SK-N-SH (cell line): ENCODE measurements at regions not wholly inside any gene's neighbourhood (a gene's known extent, or its start where the extent isn't known, plus 50 kb on each side); places are given as distances from the start of the nearest gene placed in this dataset.

ENCODE experiments used
- CTCF ChIA-PET: fragments of 300-600, 350-600 bp; formaldehyde crosslinking; extraction: SDS; loops from one replicate; lab custom pipeline; 2021; lab: Yijun Ruan, JAX
- POLR2A ChIA-PET: fragments of 350-600 bp; sonication (Branson Sonifier 250); formaldehyde crosslinking; extraction: SDS; loops from one replicate; lab custom pipeline; 2020; ENCODE audit warnings: antibody characterized with exemption, inconsistent platforms; lab: Yijun Ruan, JAX
- DNase-seq: peaks from one replicate; pipeline ENCODE4 v3.0.0; 2012
- H2AFZ ChIP-seq: fragments of 200-600 bp; sonication (generic); 2 replicates; pipeline ENCODE4 v1.8.1; 2016; ENCODE audit warnings: antibody characterized with exemption, mild to moderate bottlenecking, low read depth
- H3F3A ChIP-seq: fragments of 200-600 bp; sonication (generic); replicated peaks from 2 replicates; pipeline ENCODE3; 2016; ENCODE audit warnings: antibody characterized with exemption, mild to moderate bottlenecking; ENCODE audit not compliant: insufficient read depth
- H3K27ac ChIP-seq, 2 experiments: fragments of 200-500 bp in 1 of 2; fragments of 200-600 bp in 1 of 2; sonication (Bioruptor generic) in 1 of 2; sonication (generic), shearing (Covaris generic) in 1 of 2; 2 replicates each; pipeline versions ENCODE4 v1.5.1 to v1.6.1; 2014 to 2016; ENCODE audit warnings: low read depth in 2 of 2, inconsistent platforms in 1 of 2, low read length in 1 of 2, mild to moderate bottlenecking in 1 of 2, mixed read lengths in 1 of 2
- H3K27me3 ChIP-seq: fragments of 200-600 bp; sonication (generic), shearing (Covaris generic); 2 replicates; pipeline ENCODE4 v1.6.1; 2016; ENCODE audit warnings: mixed run types; ENCODE audit not compliant: insufficient read depth
- H3K36me3 ChIP-seq, 2 experiments: fragments of 200-500 bp in 1 of 2; fragments of 200-600 bp in 1 of 2; sonication (Bioruptor generic) in 1 of 2; sonication (generic) in 1 of 2; replicated peaks in 1 of 2; 2 replicates each; pipeline versions ENCODE3 to v1.5.1; 2014 to 2016; ENCODE audit warnings: low read length in 1 of 2, mild to moderate bottlenecking in 1 of 2; ENCODE audit not compliant: insufficient read depth in 2 of 2, control insufficient read depth in 1 of 2
- H3K4me1 ChIP-seq, 2 experiments: fragments of 200-500 bp in 1 of 2; fragments of 200-600 bp in 1 of 2; sonication (Bioruptor generic) in 1 of 2; sonication (generic), shearing (Covaris generic) in 1 of 2; 2 replicates each; pipeline versions ENCODE4 v1.5.1 to v1.6.1; 2014 to 2016; ENCODE audit warnings: low read depth in 1 of 2, low read length in 1 of 2, mixed run types in 1 of 2; ENCODE audit not compliant: insufficient read depth in 2 of 2, control insufficient read depth in 1 of 2
- H3K4me2 ChIP-seq: fragments of 200-600 bp; sonication (generic), shearing (Covaris generic); 2 replicates; pipeline ENCODE4 v1.6.1; 2017; ENCODE audit warnings: mixed run types
- H3K4me3 ChIP-seq, 2 experiments: fragments of 200-500 bp in 1 of 2; fragments of 200-600 bp in 1 of 2; sonication (Bioruptor generic) in 1 of 2; sonication (generic), shearing (Covaris generic) in 1 of 2; 2 replicates each; pipeline versions ENCODE4 v1.5.1 to v1.8.1; 2014 to 2016; ENCODE audit warnings: low read depth in 2 of 2, inconsistent platforms in 1 of 2, low read length in 1 of 2, mild to moderate bottlenecking in 1 of 2, mixed read lengths in 1 of 2, moderate library complexity in 1 of 2
- H3K79me2 ChIP-seq: fragments of 200-600 bp; sonication (generic); 2 replicates; pipeline ENCODE4 v1.8.1; 2017; ENCODE audit warnings: mild to moderate bottlenecking; ENCODE audit not compliant: insufficient read depth
- H3K9ac ChIP-seq: fragments of 200-600 bp; sonication (generic); 2 replicates; pipeline ENCODE4 v1.6.1; 2017; ENCODE audit warnings: mixed run types
- H3K9me2 ChIP-seq: fragments of 200-600 bp; sonication (generic); 2 replicates; pipeline ENCODE4 v1.6.1; 2017; ENCODE audit warnings: mixed run types
- H3K9me3 ChIP-seq: fragments of 200-600 bp; sonication (generic); 2 replicates; pipeline ENCODE4 v1.6.1; 2017; ENCODE audit warnings: mixed run types, mild to moderate bottlenecking, moderate library complexity
- H4K20me1 ChIP-seq: fragments of 200-600 bp; sonication (generic); 2 replicates; pipeline ENCODE4 v1.6.1; 2017; ENCODE audit warnings: mild to moderate bottlenecking, mixed run types; ENCODE audit not compliant: insufficient read depth
- ELF1 ChIP-seq: IDR thresholded peaks from 2 replicates; pipeline ENCODE4 v1.4.0; 2012
- FOSL2 ChIP-seq: IDR thresholded peaks from 2 replicates; pipeline ENCODE4 v1.4.0; 2012; ENCODE audit warnings: low read depth, mild to moderate bottlenecking, moderate library complexity, borderline replicate concordance
- IRF3 ChIP-seq: fragments of 150-350 bp; IDR thresholded peaks from 2 replicates; pipeline ENCODE4 v1.6.1; 2016; ENCODE audit warnings: mild to moderate bottlenecking, low read depth, low read length
- MEF2A ChIP-seq: IDR thresholded peaks from 2 replicates; pipeline ENCODE4 v1.4.0; 2012; ENCODE audit warnings: low read depth, borderline replicate concordance
- NFIC ChIP-seq: IDR thresholded peaks from 2 replicates; pipeline ENCODE4 v1.4.0; 2012; ENCODE audit warnings: borderline replicate concordance
- NRF1 ChIP-seq: IDR thresholded peaks from 2 replicates; pipeline ENCODE4 v1.6.1; 2012; ENCODE audit warnings: low read depth, mild to moderate bottlenecking, low read length
- POLR2AphosphoS5 ChIP-seq: IDR thresholded peaks from 2 replicates; pipeline ENCODE4 v1.6.1; 2012; ENCODE audit warnings: low read depth, low read length
- REST ChIP-seq: IDR thresholded peaks from 2 replicates; pipeline ENCODE4 v1.6.1; 2012; ENCODE audit warnings: mild to moderate bottlenecking, low read depth, low read length, moderate library complexity
- RXRA ChIP-seq: IDR thresholded peaks from 2 replicates; pipeline ENCODE4 v1.4.0; 2012; ENCODE audit warnings: low read depth, mild to moderate bottlenecking, borderline replicate concordance
- SMC3 ChIP-seq: IDR thresholded peaks from 2 replicates; pipeline ENCODE4 v1.6.1; 2012; ENCODE audit warnings: low read depth, low read length, improper control_type of control experiment
- TAF1 ChIP-seq: IDR thresholded peaks from 2 replicates; pipeline ENCODE4 v1.6.1; 2012; ENCODE audit warnings: low read depth, mild to moderate bottlenecking, low read length, moderate library complexity, borderline replicate concordance
- USF1 ChIP-seq: IDR thresholded peaks from 2 replicates; pipeline ENCODE4 v1.4.0; 2012; ENCODE audit warnings: low read depth, borderline replicate concordance
- USF2 ChIP-seq: fragments of 150-350 bp; IDR thresholded peaks from 2 replicates; pipeline ENCODE4 v1.6.1; 2017; ENCODE audit warnings: antibody characterized with exemption, low read length, low read depth, borderline replicate concordance
- WGBS: methylation state at CpG from one replicate; pipeline ENCODE4 v1.1.6; 2017; ENCODE audit warnings: low lambda C conversion rate; 5-methylcytosine and 5-hydroxymethylcytosine counted together

GRCh38 chr20:39397646-39398045 lies 435.5 kb downstream of the DHX35 start:
- Histone ChIP-seq H4K20me1 (no peaks in the 10 kb centered on the region), H3K27me3 (no peaks in the 10 kb centered on the region), H3K9me3 (no peaks in the 10 kb centered on the region), H2AFZ (no peak overlapping the region), H3K4me3 (no peak overlapping the region), H3K27ac (no peak overlapping the region), H3K4me2 (no peak overlapping the region), H3K9ac (no peak overlapping the region), H3K4me1 (no peaks in the 10 kb centered on the region), H3K79me2 (no peaks in the 10 kb centered on the region), H3K9me2 (no peaks in the 10 kb centered on the region), H3F3A (no peaks in the 10 kb centered on the region), H3K36me3 (no peaks in the 10 kb centered on the region)
- WGBS = 29% methylated on average over 2 of the region's 2 CpGs
- POLR2A ChIA-PET = no interaction called here
- TF ChIP-seq RXRA (no peak), IRF3 (no peak), POLR2AphosphoS5 (no peak)
- CTCF ChIA-PET = no interaction called here
- DNase-seq = no peak

GRCh38 chr20:39395478-39396291 lies 433.5 kb downstream of the DHX35 start:
- Histone ChIP-seq H3K9me2 (no peaks in the 10 kb centered on the region), H2AFZ (no peak overlapping the region), H3K27me3 (no peaks in the 10 kb centered on the region), H4K20me1 (no peaks in the 10 kb centered on the region), H3K36me3 (no peaks in the 10 kb centered on the region), H3K4me3 (no peak overlapping the region), H3K9me3 (no peaks in the 10 kb centered on the region), H3K4me1 (no peaks in the 10 kb centered on the region), H3K27ac (no peak overlapping the region), H3K4me2 (no peak overlapping the region), H3F3A (no peaks in the 10 kb centered on the region), H3K9ac (no peak overlapping the region), H3K79me2 (no peaks in the 10 kb centered on the region)
- CTCF ChIA-PET = interaction anchor here (0.7 to 1.3 kb wide), 2 partner anchors 22 to 33 kb away, joined by 3 to 5 read pairs; no protein-coding TSS in a partner anchor
- no peak for DNase-seq
- no peak for TF ChIP-seq TAF1
- no peak for TF ChIP-seq SMC3
- TF ChIP-seq USF2 = no peak
- no peak for TF ChIP-seq POLR2AphosphoS5
- TF ChIP-seq USF1 = no peak
- TF ChIP-seq ELF1 = no peak
- TF ChIP-seq NFIC = no peak
- TF ChIP-seq REST = no peak
- TF ChIP-seq FOSL2 = no peak
- no peak for TF ChIP-seq NRF1
- TF ChIP-seq MEF2A = no peak
- TF ChIP-seq RXRA = no peak
- WGBS = 42% methylated on average over 9 of the region's 9 CpGs
- POLR2A ChIA-PET = interaction anchor here (0.6 kb wide), 1 partner anchor 15 kb away, joined by 3 read pairs; no protein-coding TSS in a partner anchor
